ENCODE measurements at regions not wholly inside any gene's neighbourhood (a gene's known extent, or its start where the extent isn't known, plus 50 kb on each side); places are given as distances from the start of the nearest gene placed in this dataset.

DNA sequence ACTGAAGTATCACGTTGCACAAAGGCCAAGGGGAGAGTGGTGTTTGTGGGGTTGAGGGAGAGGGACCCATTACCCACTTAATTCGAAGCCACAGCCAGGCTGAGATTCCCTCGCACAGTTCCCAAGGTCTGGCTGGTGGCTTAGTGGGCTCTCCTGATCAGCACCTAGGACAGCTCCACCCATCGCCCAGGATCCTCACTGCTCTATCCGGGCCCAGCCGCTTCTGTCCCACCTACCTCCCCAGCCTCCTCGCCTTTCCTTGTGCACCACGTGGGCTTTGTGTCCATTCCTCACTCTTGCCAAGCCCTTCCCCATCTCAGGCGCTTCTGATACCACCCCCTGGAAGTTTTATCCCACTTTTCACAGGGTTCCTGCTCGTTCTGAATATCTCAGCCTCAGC lies 163.5 kb downstream of the CCT6B start:
- TF ChIP-seq POLR2A (IDR thresholded peaks at IDR 0.05) (no peak), POLR2AphosphoS5 (IDR thresholded peaks at IDR 0.05; ENCODE audit: insufficient read depth in 1 of 2, low read depth in 1 of 2) (no peak)
- TF ChIP-seq, protein P1, sequence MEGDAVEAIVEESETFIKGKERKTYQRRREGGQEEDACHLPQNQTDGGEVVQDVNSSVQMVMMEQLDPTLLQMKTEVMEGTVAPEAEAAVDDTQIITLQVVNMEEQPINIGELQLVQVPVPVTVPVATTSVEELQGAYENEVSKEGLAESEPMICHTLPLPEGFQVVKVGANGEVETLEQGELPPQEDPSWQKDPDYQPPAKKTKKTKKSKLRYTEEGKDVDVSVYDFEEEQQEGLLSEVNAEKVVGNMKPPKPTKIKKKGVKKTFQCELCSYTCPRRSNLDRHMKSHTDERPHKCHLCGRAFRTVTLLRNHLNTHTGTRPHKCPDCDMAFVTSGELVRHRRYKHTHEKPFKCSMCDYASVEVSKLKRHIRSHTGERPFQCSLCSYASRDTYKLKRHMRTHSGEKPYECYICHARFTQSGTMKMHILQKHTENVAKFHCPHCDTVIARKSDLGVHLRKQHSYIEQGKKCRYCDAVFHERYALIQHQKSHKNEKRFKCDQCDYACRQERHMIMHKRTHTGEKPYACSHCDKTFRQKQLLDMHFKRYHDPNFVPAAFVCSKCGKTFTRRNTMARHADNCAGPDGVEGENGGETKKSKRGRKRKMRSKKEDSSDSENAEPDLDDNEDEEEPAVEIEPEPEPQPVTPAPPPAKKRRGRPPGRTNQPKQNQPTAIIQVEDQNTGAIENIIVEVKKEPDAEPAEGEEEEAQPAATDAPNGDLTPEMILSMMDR (IDR thresholded peaks at IDR 0.05), result no peak

Data from vagina (tissue), 2 donors.